ENCODE measurements at regions not wholly inside any gene's neighbourhood (a gene's known extent, or its start where the extent isn't known, plus 50 kb on each side); places are given as distances from the start of the nearest gene placed in this dataset.

GRCh38 chr10:107807836-107808235 lies 643.3 kb upstream of the SORCS1 start:
- Histone ChIP-seq H4K20me1 (ENCODE audit: control insufficient read depth, insufficient read depth, insufficient read length) (no peaks in the 10 kb centered on the region), H3K18ac (ENCODE audit: insufficient read length, low read depth, low read length) (no peak overlapping the region), H3K4ac (ENCODE audit: low read depth, low read length) (no peak overlapping the region), H3K23ac (ENCODE audit: insufficient read length, low read depth, low read length) (no peak overlapping the region), H2AFZ (ENCODE audit: low read length) (no peak overlapping the region), H3K79me2 (ENCODE audit: insufficient read depth, low read length) (no peaks in the 10 kb centered on the region), H3T11ph (ENCODE audit: low read length) (no peak overlapping the region), H2AK5ac (ENCODE audit: insufficient read length, low read length) (no peak overlapping the region), H3K4me1 (ENCODE audit: insufficient read depth, low read length) (no peaks in the 10 kb centered on the region), H3K27ac (ENCODE audit: insufficient read length, low read depth, low read length) (no peak overlapping the region), H4K5ac (ENCODE audit: insufficient read length, low read depth, low read length) (no peak overlapping the region), H4K91ac (ENCODE audit: insufficient read length, low read depth, low read length) (no peak overlapping the region), H3K4me2 (ENCODE audit: insufficient read depth, insufficient read length, low read length) (no peak overlapping the region), H4K8ac (replicated peaks; ENCODE audit: insufficient read length, low read depth, low read length) (no peak overlapping the region), H3K9me3 (ENCODE audit: control insufficient read depth, low read depth, low read length) (no peaks in the 10 kb centered on the region), H2BK20ac (ENCODE audit: low read depth, low read length, poor library complexity, severe bottlenecking) (no peak overlapping the region), H2BK15ac (ENCODE audit: low read depth, low read length) (no peak overlapping the region), H2BK5ac (ENCODE audit: insufficient read length, low read length) (no peak overlapping the region), H3K27me3 (ENCODE audit: insufficient read depth, low read length) (no peaks in the 10 kb centered on the region), H2BK120ac (ENCODE audit: low read depth, low read length, poor library complexity, severe bottlenecking) (no peak overlapping the region), H2BK12ac (ENCODE audit: insufficient read length, low read depth, low read length) (no peak overlapping the region), H3K56ac (ENCODE audit: insufficient read length, low read depth, low read length) (no peak overlapping the region), H3K79me1 (ENCODE audit: insufficient read depth, low read depth, low read length, poor library complexity, severe bottlenecking) (no peaks in the 10 kb centered on the region), H3K14ac (ENCODE audit: insufficient read depth, low read length) (no peak overlapping the region), H3K23me2 (ENCODE audit: insufficient read length, low read depth, low read length, poor library complexity, severe bottlenecking) (no peaks in the 10 kb centered on the region), H3K9ac (ENCODE audit: extremely low read depth, insufficient read length, low read length) (no peak overlapping the region)
- Mint-ChIP-seq H3K27ac (no peak overlapping the region), H3K36me3 (ENCODE audit: insufficient read depth in 1 of 3, low read depth in 3 of 3) (no peaks in the 10 kb centered on the region), H3K27me3 (ENCODE audit: low read depth) (no peaks in the 10 kb centered on the region), H3K9me3 (no peaks in the 10 kb centered on the region), H3K4me1 (peaks cover 9% of the 10 kb centered on the region in 2 experiments), H3K4me3 (no peak overlapping the region)
- no CpG with 5 or more reads among the region's 5 CpGs for WGBS (ENCODE audit: extremely low coverage, insufficient read length, low lambda C conversion rate)
- TF ChIP-seq CTCF (conservative IDR thresholded peaks at IDR 0.05): no peak
- no peak for DNase-seq

All from H9 (cell line).